Osteocyte (in vitro differentiated cells): ENCODE measurements at regions not wholly inside any gene's neighbourhood (a gene's known extent, or its start where the extent isn't known, plus 50 kb on each side); places are given as distances from the start of the nearest gene placed in this dataset.
"Not testable (repeated sequence)": the region's sequence is repeated elsewhere in the genome, so short reads cannot be mapped to it uniquely, and the experiment has no call there.

Source experiments
- DNase-seq: peaks from one replicate; pipeline ENCODE4 v3.0.0; 2021; ENCODE audit warnings: mixed read lengths; ENCODE audit not compliant: unreplicated experiment; ENCODE audit errors: extremely low spot score
- H3K27ac Mint-ChIP-seq: one replicate; pipeline ENCODE4 v1.8.0; 2021; ENCODE audit warnings: mild to moderate bottlenecking, mixed read lengths; ENCODE audit not compliant: unreplicated experiment
- H3K27me3 Mint-ChIP-seq: one replicate; pipeline ENCODE4 v1.8.0; 2021; ENCODE audit warnings: mixed read lengths; ENCODE audit not compliant: unreplicated experiment
- H3K36me3 Mint-ChIP-seq: one replicate; pipeline ENCODE4 v1.8.0; 2021; ENCODE audit warnings: mixed read lengths; ENCODE audit not compliant: unreplicated experiment
- H3K4me1 Mint-ChIP-seq: one replicate; pipeline ENCODE4 v1.8.0; 2021; ENCODE audit warnings: mixed read lengths; ENCODE audit not compliant: unreplicated experiment
- H3K4me3 Mint-ChIP-seq: one replicate; pipeline ENCODE4 v1.8.0; 2021; ENCODE audit warnings: mild to moderate bottlenecking, moderate library complexity, mixed read lengths; ENCODE audit not compliant: unreplicated experiment
- H3K9me3 Mint-ChIP-seq: one replicate; pipeline ENCODE4 v1.8.0; 2021; ENCODE audit warnings: mixed read lengths; ENCODE audit not compliant: unreplicated experiment
- CTCF ChIP-seq: fragments of 200-600 bp; sonication (generic); IDR thresholded peaks from 2 replicates; pipeline ENCODE4 v1.5.0; 2021; ENCODE audit warnings: antibody characterized with exemption, mild to moderate bottlenecking, moderate library complexity

GRCh38 chr3:82628385-82629014, 867.1 kb upstream of the GBE1 start:
- DNase-seq, result no peak
- no peak for TF ChIP-seq CTCF
- peaks cover 17% of the 10 kb centered on the region for H3K9me3 Mint-ChIP-seq
- H3K27ac Mint-ChIP-seq, result no peak overlapping the region
- no peaks in the 10 kb centered on the region for H3K27me3 Mint-ChIP-seq
- peaks cover 2% of the 10 kb centered on the region for H3K36me3 Mint-ChIP-seq
- H3K4me1 Mint-ChIP-seq, result peaks cover 11% of the 10 kb centered on the region
- H3K4me3 Mint-ChIP-seq, result no peak overlapping the region

GRCh38 chr3:82627733-82628132, 866.3 kb upstream of the GBE1 start:
- no peak for DNase-seq
- TF ChIP-seq CTCF, result no peak
- Mint-ChIP-seq H3K9me3 (peaks cover 20% of the 10 kb centered on the region), H3K36me3 (peaks cover 2% of the 10 kb centered on the region), H3K4me1 (peaks cover 3% of the 10 kb centered on the region), H3K4me3 (no peak overlapping the region), H3K27me3 (no peaks in the 10 kb centered on the region), H3K27ac (no peak overlapping the region)

- not testable (repeated sequence) for H3K27me3 Mint-ChIP-seq, DNase-seq, H3K36me3 Mint-ChIP-seq, H3K4me1 Mint-ChIP-seq, H3K4me3 Mint-ChIP-seq, H3K27ac Mint-ChIP-seq
- peaks cover 18% of the 10 kb centered on the region for H3K9me3 Mint-ChIP-seq
Observed at GRCh38 chr3:82620744-82621143, 859.3 kb upstream of the GBE1 start.

- DNase-seq, result no peak
- Mint-ChIP-seq H3K27ac (no peak overlapping the region), H3K4me3 (no peak overlapping the region), H3K9me3 (peaks cover 8% of the 10 kb centered on the region), H3K4me1 (no peaks in the 10 kb centered on the region), H3K27me3 (no peaks in the 10 kb centered on the region), H3K36me3 (no peaks in the 10 kb centered on the region)
- TF ChIP-seq CTCF, result no peak
Observed at GRCh38 chr3:82618594-82618993, 857.1 kb upstream of the GBE1 start.

GRCh38 chr3:82610236-82610635, 848.8 kb upstream of the GBE1 start:
- H3K4me3 Mint-ChIP-seq, result no peak overlapping the region
- no peak for TF ChIP-seq CTCF
- H3K27me3 Mint-ChIP-seq, result no peaks in the 10 kb centered on the region
- H3K9me3 Mint-ChIP-seq, result peaks cover 13% of the 10 kb centered on the region
- H3K27ac Mint-ChIP-seq, result no peak overlapping the region
- no peaks in the 10 kb centered on the region for H3K36me3 Mint-ChIP-seq
- DNase-seq, result no peak
- H3K4me1 Mint-ChIP-seq, result no peaks in the 10 kb centered on the region

- no peak overlapping the region for H3K27ac Mint-ChIP-seq
- H3K4me1 Mint-ChIP-seq, result no peaks in the 10 kb centered on the region
- TF ChIP-seq CTCF, result no peak
- no peak overlapping the region for H3K4me3 Mint-ChIP-seq
- H3K36me3 Mint-ChIP-seq, result no peaks in the 10 kb centered on the region
- H3K9me3 Mint-ChIP-seq, result peaks cover 9% of the 10 kb centered on the region
- DNase-seq, result no peak
- no peaks in the 10 kb centered on the region for H3K27me3 Mint-ChIP-seq
Observed at GRCh38 chr3:82607391-82607790, 845.9 kb upstream of the GBE1 start.
